HCT116 (cell line): ENCODE measurements at regions not wholly inside any gene's neighbourhood (a gene's known extent, or its start where the extent isn't known, plus 50 kb on each side); places are given as distances from the start of the nearest gene placed in this dataset.

Source experiments
- EGR1 ChIP-seq: IDR thresholded peaks from 2 replicates; pipeline ENCODE4 v1.6.1; 2012; ENCODE audit warnings: low read depth
- EZH2 ChIP-seq: fragments of 200-600 bp; sonication (generic); IDR thresholded peaks from 2 replicates; pipeline ENCODE4 v1.6.1; 2017; ENCODE audit warnings: antibody characterized with exemption, mixed run types
- EZH2phosphoT487 ChIP-seq: fragments of 200-600 bp; IDR thresholded peaks from 2 replicates; pipeline ENCODE4 v1.6.1; 2018; ENCODE audit warnings: antibody characterized with exemption, borderline replicate concordance
- JUND ChIP-seq: IDR thresholded peaks from 2 replicates; pipeline ENCODE4 v1.6.1; 2012
- POLR2A ChIP-seq: IDR thresholded peaks from 2 replicates; pipeline ENCODE4 v1.7.0; 2011; ENCODE audit warnings: borderline replicate concordance; ENCODE audit not compliant: insufficient read depth, insufficient read length; ENCODE audit errors: extremely low read depth
- RAD21 ChIP-seq: IDR thresholded peaks from 2 replicates; pipeline ENCODE4 v1.6.1; 2012; ENCODE audit warnings: low read depth, mild to moderate bottlenecking
- SIN3A ChIP-seq: IDR thresholded peaks from 2 replicates; pipeline ENCODE4 v1.6.1; 2012; ENCODE audit warnings: low read depth
- SP1 ChIP-seq: IDR thresholded peaks from 2 replicates; pipeline ENCODE4 v1.6.1; 2012; ENCODE audit warnings: low read depth
- TCF7L2 ChIP-seq: IDR thresholded peaks from 2 replicates; pipeline ENCODE4 v1.7.0; 2011; ENCODE audit warnings: borderline replicate concordance, inconsistent platforms; ENCODE audit not compliant: insufficient read depth, insufficient read length; ENCODE audit errors: extremely low read depth
- ZFX ChIP-seq: fragments of 450-650 bp; IDR thresholded peaks from 2 replicates; pipeline ENCODE4 v1.6.1; 2017
- ZNF274 ChIP-seq: fragments of 200-500 bp; sonication (Bioruptor generic); IDR thresholded peaks from 2 replicates; pipeline ENCODE4 v1.6.1; 2014; ENCODE audit warnings: mild to moderate bottlenecking, low read depth, low read length, inconsistent platforms
- TF ChIP-seq, protein P1 (sequence below), 3 experiments: fragments of 200-600 bp in 1 of 3; sonication (generic) in 1 of 3; IDR thresholded peaks in 2 of 3; conservative IDR thresholded peaks in 1 of 3; 2 replicates each; pipeline ENCODE4 v1.5.1; 2012 to 2017; ENCODE audit warnings: low read depth in 2 of 3, low read length in 2 of 3, antibody characterized with exemption in 1 of 3, borderline replicate concordance in 1 of 3, control low read depth in 1 of 3, mild to moderate bottlenecking in 1 of 3, mixed read lengths in 1 of 3, mixed run types in 1 of 3, moderate library complexity in 1 of 3; ENCODE audit not compliant: insufficient read depth in 1 of 3
- TF ChIP-seq, protein P2 (sequence below): IDR thresholded peaks from 2 replicates; pipeline ENCODE4 v1.6.1; 2012
- TF ChIP-seq, protein P3 (sequence below): IDR thresholded peaks from 2 replicates; pipeline ENCODE4 v1.6.1; 2012

- TF ChIP-seq, protein P1, sequence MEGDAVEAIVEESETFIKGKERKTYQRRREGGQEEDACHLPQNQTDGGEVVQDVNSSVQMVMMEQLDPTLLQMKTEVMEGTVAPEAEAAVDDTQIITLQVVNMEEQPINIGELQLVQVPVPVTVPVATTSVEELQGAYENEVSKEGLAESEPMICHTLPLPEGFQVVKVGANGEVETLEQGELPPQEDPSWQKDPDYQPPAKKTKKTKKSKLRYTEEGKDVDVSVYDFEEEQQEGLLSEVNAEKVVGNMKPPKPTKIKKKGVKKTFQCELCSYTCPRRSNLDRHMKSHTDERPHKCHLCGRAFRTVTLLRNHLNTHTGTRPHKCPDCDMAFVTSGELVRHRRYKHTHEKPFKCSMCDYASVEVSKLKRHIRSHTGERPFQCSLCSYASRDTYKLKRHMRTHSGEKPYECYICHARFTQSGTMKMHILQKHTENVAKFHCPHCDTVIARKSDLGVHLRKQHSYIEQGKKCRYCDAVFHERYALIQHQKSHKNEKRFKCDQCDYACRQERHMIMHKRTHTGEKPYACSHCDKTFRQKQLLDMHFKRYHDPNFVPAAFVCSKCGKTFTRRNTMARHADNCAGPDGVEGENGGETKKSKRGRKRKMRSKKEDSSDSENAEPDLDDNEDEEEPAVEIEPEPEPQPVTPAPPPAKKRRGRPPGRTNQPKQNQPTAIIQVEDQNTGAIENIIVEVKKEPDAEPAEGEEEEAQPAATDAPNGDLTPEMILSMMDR (IDR thresholded peaks at IDR 0.05 in 2 of 3, conservative IDR thresholded peaks at IDR 0.05 in 1 of 3; ENCODE audit: borderline replicate concordance in 1 of 3, insufficient read depth in 1 of 3, low read depth in 2 of 3, low read length in 2 of 3), result no peak
- TF ChIP-seq ZFX (no peak), TCF7L2 (no peak), JUND (no peak), ZNF274 (no peak), SP1 (no peak), EGR1 (no peak), SIN3A (no peak), EZH2phosphoT487 (no peak), RAD21 (no peak), POLR2A (no peak), EZH2 (no peak)
- TF ChIP-seq, protein P2, sequence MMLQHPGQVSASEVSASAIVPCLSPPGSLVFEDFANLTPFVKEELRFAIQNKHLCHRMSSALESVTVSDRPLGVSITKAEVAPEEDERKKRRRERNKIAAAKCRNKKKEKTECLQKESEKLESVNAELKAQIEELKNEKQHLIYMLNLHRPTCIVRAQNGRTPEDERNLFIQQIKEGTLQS, result no peak
- TF ChIP-seq, protein P3, sequence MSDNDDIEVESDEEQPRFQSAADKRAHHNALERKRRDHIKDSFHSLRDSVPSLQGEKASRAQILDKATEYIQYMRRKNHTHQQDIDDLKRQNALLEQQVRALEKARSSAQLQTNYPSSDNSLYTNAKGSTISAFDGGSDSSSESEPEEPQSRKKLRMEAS, result no peak
These were observed 366.4 kb upstream of the ZP4 start for GRCh38 chr1:238257018-238257621.
